Activated naive CD8-positive, alpha-beta T cell treated with anti-CD3 and anti-CD28 coated beads, Interleukin-2, amount 10 ng/mL, durations not matched to agents 7 days and 5 days (primary cell): ENCODE measurements at regions not wholly inside any gene's neighbourhood (a gene's known extent, or its start where the extent isn't known, plus 50 kb on each side); places are given as distances from the start of the nearest gene placed in this dataset.
"Not testable (repeated sequence)": the region's sequence is repeated elsewhere in the genome, so short reads cannot be mapped to it uniquely, and the experiment has no call there.

Experiments used
- ATAC-seq: fragments of 150-1000 bp; cut with Tn5 transposase; one replicate; pipeline ENCODE4 v1.10.0; 2021; ENCODE audit warnings: low read depth, moderate library complexity
- POLR2A ChIA-PET: fragments of 350-600 bp; sonication (Branson Sonifier 250); formaldehyde crosslinking; loops from one replicate; lab custom pipeline; 2021; ENCODE audit warnings: antibody characterized with exemption; lab: Charles Lee
- DNase-seq: peaks from one replicate; pipeline ENCODE4 v3.0.0; 2021
- H3K27ac Mint-ChIP-seq: one replicate; pipeline ENCODE4 v1.8.0; 2022; ENCODE audit warnings: mild to moderate bottlenecking, mixed read lengths
- H3K27me3 Mint-ChIP-seq: one replicate; pipeline ENCODE4 v1.8.0; 2022; ENCODE audit warnings: mild to moderate bottlenecking, moderate library complexity, mixed read lengths
- H3K36me3 Mint-ChIP-seq: one replicate; pipeline ENCODE4 v1.8.0; 2021; ENCODE audit warnings: mild to moderate bottlenecking, mixed read lengths
- H3K4me1 Mint-ChIP-seq: one replicate; pipeline ENCODE4 v1.8.0; 2021; ENCODE audit warnings: mixed read lengths
- H3K4me3 Mint-ChIP-seq: one replicate; pipeline ENCODE4 v1.8.0; 2022; ENCODE audit warnings: mild to moderate bottlenecking, moderate library complexity, mixed read lengths
- H3K9me3 Mint-ChIP-seq: one replicate; pipeline ENCODE4 v1.8.0; 2021; ENCODE audit warnings: mixed read lengths

- Mint-ChIP-seq H3K4me3 (no peak overlapping the region), H3K4me1 (peaks cover 16% of the 10 kb centered on the region), H3K9me3 (peaks cover 12% of the 10 kb centered on the region), H3K36me3 (peaks cover 5% of the 10 kb centered on the region), H3K27ac (no peak overlapping the region), H3K27me3 (no peaks in the 10 kb centered on the region)
- DNase-seq: no peak
- ATAC-seq: no peak
- POLR2A ChIA-PET: no interaction called here
Measured at GRCh38 chr5:87022415-87022814, 245.3 kb upstream of the RASA1 start.

GRCh38 chr5:87027570-87027969 lies 240.1 kb upstream of the RASA1 start:
- ATAC-seq (no peak), DNase-seq (no peak)
- peaks cover 15% of the 10 kb centered on the region for H3K9me3 Mint-ChIP-seq
- peaks cover 11% of the 10 kb centered on the region for H3K36me3 Mint-ChIP-seq
- H3K27ac Mint-ChIP-seq: no peak overlapping the region
- no peak overlapping the region for H3K4me3 Mint-ChIP-seq
- no peaks in the 10 kb centered on the region for H3K27me3 Mint-ChIP-seq
- peaks cover 7% of the 10 kb centered on the region for H3K4me1 Mint-ChIP-seq
- POLR2A ChIA-PET: no interaction called here

- no peak overlapping the region for H3K27ac Mint-ChIP-seq
- DNase-seq (no peak), ATAC-seq (no peak)
- H3K27me3 Mint-ChIP-seq: no peaks in the 10 kb centered on the region
- no peak overlapping the region for H3K4me3 Mint-ChIP-seq
- H3K4me1 Mint-ChIP-seq: peaks cover 11% of the 10 kb centered on the region
- peaks cover 10% of the 10 kb centered on the region for H3K9me3 Mint-ChIP-seq
- POLR2A ChIA-PET: no interaction called here
- peaks cover 5% of the 10 kb centered on the region for H3K36me3 Mint-ChIP-seq
Measured at GRCh38 chr5:87029951-87030350, 237.7 kb upstream of the RASA1 start.

- H3K4me1 Mint-ChIP-seq: peaks cover 15% of the 10 kb centered on the region
- H3K27me3 Mint-ChIP-seq: no peaks in the 10 kb centered on the region
- H3K27ac Mint-ChIP-seq: no peak overlapping the region
- no peak overlapping the region for H3K4me3 Mint-ChIP-seq
- DNase-seq (no peak), ATAC-seq (no peak)
- peaks cover 5% of the 10 kb centered on the region for H3K36me3 Mint-ChIP-seq
- POLR2A ChIA-PET: no interaction called here
- H3K9me3 Mint-ChIP-seq: peaks cover 9% of the 10 kb centered on the region
Measured at GRCh38 chr5:87030699-87031098, 237.0 kb upstream of the RASA1 start.

GRCh38 chr5:87034557-87034956 lies 233.1 kb upstream of the RASA1 start:
- POLR2A ChIA-PET: no interaction called here
- Mint-ChIP-seq H3K36me3 (no peaks in the 10 kb centered on the region), H3K27me3 (no peaks in the 10 kb centered on the region), H3K4me1 (peaks cover 9% of the 10 kb centered on the region), H3K4me3 (no peak overlapping the region), H3K9me3 (peaks cover 14% of the 10 kb centered on the region), H3K27ac (no peak overlapping the region)
- DNase-seq (no peak), ATAC-seq (no peak)

GRCh38 chr5:87042554-87042953 lies 225.1 kb upstream of the RASA1 start:
- Mint-ChIP-seq H3K27me3 (no peaks in the 10 kb centered on the region), H3K27ac (no peak overlapping the region), H3K4me1 (no peaks in the 10 kb centered on the region), H3K36me3 (peaks cover 5% of the 10 kb centered on the region), H3K9me3 (peaks cover 10% of the 10 kb centered on the region), H3K4me3 (no peak overlapping the region)
- POLR2A ChIA-PET: no interaction called here
- ATAC-seq: no peak
- no peak for DNase-seq

GRCh38 chr5:87048156-87048555 lies 219.5 kb upstream of the RASA1 start:
- Mint-ChIP-seq H3K4me1 (peaks cover 3% of the 10 kb centered on the region), H3K27ac (no peak overlapping the region), H3K27me3 (no peaks in the 10 kb centered on the region), H3K4me3 (no peak overlapping the region), H3K36me3 (peaks cover 12% of the 10 kb centered on the region), H3K9me3 (peaks cover 25% of the 10 kb centered on the region)
- ATAC-seq: no peak
- no peak for DNase-seq
- POLR2A ChIA-PET: no interaction called here

- H3K4me1 Mint-ChIP-seq, H3K27ac Mint-ChIP-seq, DNase-seq, ATAC-seq, POLR2A ChIA-PET, H3K27me3 Mint-ChIP-seq, H3K4me3 Mint-ChIP-seq: not testable (repeated sequence)
- H3K36me3 Mint-ChIP-seq: peaks cover 12% of the 10 kb centered on the region
- peaks cover 26% of the 10 kb centered on the region for H3K9me3 Mint-ChIP-seq
Measured at GRCh38 chr5:87049012-87049411, 218.7 kb upstream of the RASA1 start.

GRCh38 chr5:87051502-87052113 lies 216.1 kb upstream of the RASA1 start:
- H3K36me3 Mint-ChIP-seq: peaks cover 11% of the 10 kb centered on the region
- DNase-seq: no peak
- no peaks in the 10 kb centered on the region for H3K27me3 Mint-ChIP-seq
- peaks cover 3% of the 10 kb centered on the region for H3K4me1 Mint-ChIP-seq
- peaks cover 27% of the 10 kb centered on the region for H3K9me3 Mint-ChIP-seq
- ATAC-seq: no peak
- POLR2A ChIA-PET: no interaction called here
- H3K4me3 Mint-ChIP-seq: no peak overlapping the region
- H3K27ac Mint-ChIP-seq: no peak overlapping the region

- DNase-seq (no peak), ATAC-seq (no peak)
- Mint-ChIP-seq H3K27me3 (no peaks in the 10 kb centered on the region), H3K27ac (no peak overlapping the region), H3K4me3 (no peak overlapping the region), H3K4me1 (peaks cover 3% of the 10 kb centered on the region), H3K9me3 (peaks cover 27% of the 10 kb centered on the region), H3K36me3 (peaks cover 11% of the 10 kb centered on the region)
- POLR2A ChIA-PET: no interaction called here
Measured at GRCh38 chr5:87053146-87053545, 214.5 kb upstream of the RASA1 start.

GRCh38 chr5:87054821-87055220 lies 212.9 kb upstream of the RASA1 start:
- Mint-ChIP-seq H3K4me3 (no peak overlapping the region), H3K4me1 (peaks cover 3% of the 10 kb centered on the region), H3K36me3 (peaks cover 10% of the 10 kb centered on the region), H3K27ac (no peak overlapping the region), H3K9me3 (peaks cover 24% of the 10 kb centered on the region), H3K27me3 (no peaks in the 10 kb centered on the region)
- ATAC-seq (no peak), DNase-seq (no peak)
- POLR2A ChIA-PET: no interaction called here

GRCh38 chr5:87061046-87061445 lies 206.6 kb upstream of the RASA1 start:
- peaks cover 23% of the 10 kb centered on the region for H3K36me3 Mint-ChIP-seq
- no peak overlapping the region for H3K4me3 Mint-ChIP-seq
- no peak overlapping the region for H3K27ac Mint-ChIP-seq
- POLR2A ChIA-PET: no interaction called here
- no peak for DNase-seq
- peaks cover 20% of the 10 kb centered on the region for H3K9me3 Mint-ChIP-seq
- no peak for ATAC-seq
- H3K27me3 Mint-ChIP-seq: no peaks in the 10 kb centered on the region
- peaks cover 8% of the 10 kb centered on the region for H3K4me1 Mint-ChIP-seq

- Mint-ChIP-seq H3K27ac (no peak overlapping the region), H3K27me3 (no peaks in the 10 kb centered on the region), H3K4me3 (no peak overlapping the region), H3K9me3 (no peaks in the 10 kb centered on the region), H3K36me3 (peaks cover 10% of the 10 kb centered on the region), H3K4me1 (peaks cover 13% of the 10 kb centered on the region)
- POLR2A ChIA-PET: no interaction called here
- ATAC-seq (no peak), DNase-seq (no peak)
Measured at GRCh38 chr5:87069311-87069710, 198.4 kb upstream of the RASA1 start.

GRCh38 chr5:87069974-87070608 lies 197.6 kb upstream of the RASA1 start:
- Mint-ChIP-seq H3K36me3 (peaks cover 12% of the 10 kb centered on the region), H3K9me3 (no peaks in the 10 kb centered on the region), H3K4me3 (no peak overlapping the region), H3K4me1 (peaks cover 21% of the 10 kb centered on the region), H3K27me3 (no peaks in the 10 kb centered on the region), H3K27ac (no peak overlapping the region)
- POLR2A ChIA-PET: no interaction called here
- ATAC-seq: no peak
- no peak for DNase-seq
